Ovary (tissue), 7 donors: ENCODE measurements at regions not wholly inside any gene's neighbourhood (a gene's known extent, or its start where the extent isn't known, plus 50 kb on each side); places are given as distances from the start of the nearest gene placed in this dataset.

ENCODE experiments used
- DNase-seq, 5 donors: peaks; one replicate each; pipeline ENCODE4 v3.0.0-alpha.2; 2019 to 2020
- H3K27ac ChIP-seq, 2 donors: fragments of 200-600 bp; one replicate each; pipeline versions ENCODE4 v1.5.1 to v1.8.0; 2019 to 2022
- H3K27me3 ChIP-seq: fragments of 200-600 bp; one replicate; pipeline ENCODE4 v1.8.0; 2022
- H3K36me3 ChIP-seq: fragments of 200-600 bp; sonication (generic); one replicate; pipeline ENCODE4 v1.5.1; 2019
- H3K4me1 ChIP-seq: one replicate; pipeline ENCODE4 v1.8.1; 2013; ENCODE audit warnings: mild to moderate bottlenecking, moderate library complexity; ENCODE audit not compliant: insufficient read depth
- H3K4me3 ChIP-seq: fragments of 200-600 bp; sonication (generic); one replicate; pipeline ENCODE4 v1.5.1; 2017
- H3K9me3 ChIP-seq, 2 donors: fragments of 200-600 bp in 1 of 2; sonication (generic) in 1 of 2; one replicate each; pipeline versions ENCODE4 v1.5.1 to v1.8.1; 2013 to 2019; ENCODE audit warnings: mild to moderate bottlenecking in 1 of 2, moderate library complexity in 1 of 2
- CTCF ChIP-seq, 3 donors: fragments of 450-650 bp in 2 of 3; fragments of 200-600 bp in 1 of 3; IDR thresholded peaks; one replicate each; pipeline versions ENCODE4 v1.5.1 to v1.8.0; 2016 to 2022; ENCODE audit warnings: antibody characterized with exemption in 3 of 3, mild to moderate bottlenecking in 1 of 3
- EP300 ChIP-seq: sonication (generic); formaldehyde crosslinking; IDR thresholded peaks from one replicate; pipeline ENCODE4 v1.6.1; 2017; ENCODE audit warnings: antibody characterized with exemption
- POLR2A ChIP-seq: fragments of 450-650 bp; IDR thresholded peaks from one replicate; pipeline ENCODE4 v1.6.1; 2017; ENCODE audit warnings: antibody characterized with exemption, mild to moderate bottlenecking, moderate library complexity
- WGBS, 3 donors: extraction: QIAGEN DNeasy Blood & Tissue Kit in 1 of 3; methylation state at CpG; one replicate each; pipeline versions ENCODE4 v1.1.5 to v1.1.7; 2013 to 2017; 5-methylcytosine and 5-hydroxymethylcytosine counted together
- intact Hi-C, 4 donors: fragments of 100-400 bp; cut with DNase I; formaldehyde crosslinking; loops; one replicate each; pipeline versions ENCODE4 v1.11.0 to v1.15.1; 2022 to 2023
- donor health status: DM: no; HTN: no; CAD: no; lungs with moderate emphysema.
- donor health status: DM: no; HTN: no; CAD: no.
- donor health status: Bipolar disorder and iron deficiency.
- donor health status: DM: no; HTN: no; CAD: no.
- donor health status: DM: yes; HTN: yes; CAD: no.

- H3K4me1 ChIP-seq: peaks cover 2% of the 10 kb centered on the region
- WGBS, 3 donors: 96 to 99% (median 96%) methylated on average over 12 of the region's 12 CpGs
- H3K36me3 ChIP-seq: no peaks in the 10 kb centered on the region
- no peaks in the 10 kb centered on the region for H3K9me3 ChIP-seq
- H3K27me3 ChIP-seq: no peaks in the 10 kb centered on the region
- TF ChIP-seq EP300: no peak
- no peak for TF ChIP-seq POLR2A
- no peak for TF ChIP-seq CTCF (IDR thresholded peaks at IDR 0.05)
- H3K4me3 ChIP-seq: no peak overlapping the region
- intact Hi-C loops: no loop called here
- H3K27ac ChIP-seq: no peak overlapping the region
- no peak for DNase-seq
These were observed 64.8 kb upstream of the ID2 start for GRCh38 chr2:8617048-8617447.

- no peak overlapping the region for H3K4me3 ChIP-seq
- H3K9me3 ChIP-seq: no peaks in the 10 kb centered on the region
- intact Hi-C loops: no loop called here
- H3K27me3 ChIP-seq: no peaks in the 10 kb centered on the region
- H3K27ac ChIP-seq: no peak overlapping the region
- TF ChIP-seq POLR2A: no peak
- TF ChIP-seq EP300: no peak
- TF ChIP-seq CTCF (IDR thresholded peaks at IDR 0.05): no peak
- DNase-seq: no peak
- H3K4me1 ChIP-seq: peaks cover 2% of the 10 kb centered on the region
- no peaks in the 10 kb centered on the region for H3K36me3 ChIP-seq
- 87 to 93% (median 92%) methylated on average over 8 of the region's 8 CpGs for WGBS, 3 donors
These were observed 64.3 kb upstream of the ID2 start for GRCh38 chr2:8617590-8617989.

- TF ChIP-seq EP300 (no peak), POLR2A (no peak), CTCF (IDR thresholded peaks at IDR 0.05) (no peak)
- no peak for DNase-seq
- H3K9me3 ChIP-seq: no peaks in the 10 kb centered on the region
- no peak overlapping the region for H3K27ac ChIP-seq
- intact Hi-C loops: no loop called here
- peaks cover 2% of the 10 kb centered on the region for H3K4me1 ChIP-seq
- H3K36me3 ChIP-seq: no peaks in the 10 kb centered on the region
- no peaks in the 10 kb centered on the region for H3K27me3 ChIP-seq
- H3K4me3 ChIP-seq: no peak overlapping the region
- WGBS, 3 donors: 90 to 94% (median 92%) methylated on average over 5 of the region's 5 CpGs
These were observed 62.8 kb upstream of the ID2 start for GRCh38 chr2:8619071-8619470.

- Histone ChIP-seq H3K27ac (peak overlapping the region in 1 of 2 donors; percentile 52), H3K9me3 (no peaks in the 10 kb centered on the region), H3K4me1 (peaks cover 2% of the 10 kb centered on the region), H3K36me3 (no peaks in the 10 kb centered on the region), H3K4me3 (no peak overlapping the region), H3K27me3 (no peaks in the 10 kb centered on the region)
- 33 to 38% (median 36%) methylated on average over 7 of the region's 7 CpGs for WGBS, 3 donors
- TF ChIP-seq EP300 (peak; percentile 42), CTCF (IDR thresholded peaks at IDR 0.05) (no peak)
- peak in 1 of 5 donors; percentile 54 for DNase-seq
- intact Hi-C loops: no loop called here
These were observed 61.1 kb upstream of the ID2 start for GRCh38 chr2:8620611-8621382.
